Neural progenitor cell (in vitro differentiated cells): ENCODE measurements at regions not wholly inside any gene's neighbourhood (a gene's known extent, or its start where the extent isn't known, plus 50 kb on each side); places are given as distances from the start of the nearest gene placed in this dataset.

Experiments
- CTCF ChIP-seq: fragments of 200-600 bp; sonication (generic); IDR thresholded peaks from 2 replicates; pipeline ENCODE4 v1.5.1; 2017; ENCODE audit warnings: antibody characterized with exemption, mild to moderate bottlenecking
- EZH2 ChIP-seq: fragments of 200-600 bp; sonication (generic); IDR thresholded peaks from 2 replicates; pipeline ENCODE4 v1.6.1; 2017; ENCODE audit warnings: antibody characterized with exemption, mild to moderate bottlenecking, moderate library complexity

DNA sequence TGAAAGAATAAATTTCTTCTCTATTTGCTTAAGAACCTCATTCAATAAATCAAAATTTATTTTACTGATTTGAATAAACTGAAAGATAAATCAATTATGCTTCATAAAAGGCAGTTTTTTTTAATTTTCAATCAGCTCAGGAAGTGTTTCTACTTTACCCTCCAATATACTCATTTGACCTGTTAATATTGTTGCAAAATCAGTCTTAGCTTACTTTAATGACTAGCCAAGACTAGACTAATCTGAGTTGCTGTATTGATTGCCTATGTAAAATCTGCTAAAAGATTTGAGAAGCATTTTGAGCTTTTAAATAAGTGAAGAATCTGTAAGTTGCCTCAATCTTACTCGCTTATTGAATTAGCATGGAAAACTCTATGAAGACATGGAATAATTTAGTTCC, 179.1 kb upstream of the LYPLAL1 start:
- TF ChIP-seq EZH2 = no peak
- TF ChIP-seq CTCF = no peak
